Liver (tissue), 8 donors: ENCODE measurements at regions not wholly inside any gene's neighbourhood (a gene's known extent, or its start where the extent isn't known, plus 50 kb on each side); places are given as distances from the start of the nearest gene placed in this dataset.

Source experiments
- DNase-seq: peaks from one replicate; pipeline ENCODE4 v3.0.0-alpha.2; 2017; ENCODE audit warnings: low spot score
- H3K27ac ChIP-seq, 2 donors: one replicate each; pipeline ENCODE4 v1.7.0; 2013; ENCODE audit warnings: inconsistent platforms in 2 of 2, low read length in 2 of 2, control low read depth in 1 of 2, low read depth in 1 of 2, mild to moderate bottlenecking in 1 of 2
- H3K27me3 ChIP-seq, 4 donors: one replicate each; pipeline versions ENCODE4 v1.6.1 to v1.7.0; 2013; ENCODE audit warnings: low read length in 3 of 4, inconsistent platforms in 1 of 4, mild to moderate bottlenecking in 1 of 4, moderate library complexity in 1 of 4; ENCODE audit not compliant: control insufficient read depth in 4 of 4, insufficient read depth in 4 of 4
- H3K36me3 ChIP-seq, 4 donors: one replicate each; pipeline versions ENCODE4 v1.6.1 to v1.7.0; 2013; ENCODE audit warnings: low read length in 3 of 4, mild to moderate bottlenecking in 3 of 4, low read depth in 1 of 4, moderate library complexity in 1 of 4; ENCODE audit not compliant: control insufficient read depth in 4 of 4, insufficient read depth in 3 of 4
- H3K4me1 ChIP-seq, 4 donors: one replicate each; pipeline versions ENCODE4 v1.6.1 to v1.7.0; 2013; ENCODE audit warnings: low read length in 3 of 4, mild to moderate bottlenecking in 3 of 4, moderate library complexity in 1 of 4; ENCODE audit not compliant: control insufficient read depth in 4 of 4, insufficient read depth in 4 of 4
- H3K4me3 ChIP-seq, 3 donors: one replicate each; pipeline versions ENCODE4 v1.6.1 to v1.7.0; 2013; ENCODE audit warnings: low read length in 3 of 3, control low read depth in 1 of 3, low read depth in 1 of 3, mild to moderate bottlenecking in 1 of 3
- H3K9ac ChIP-seq, 2 donors: one replicate each; pipeline ENCODE4 v1.7.0; 2013; ENCODE audit warnings: low read length in 2 of 2, mild to moderate bottlenecking in 2 of 2, moderate library complexity in 2 of 2, control low read depth in 1 of 2, low read depth in 1 of 2
- H3K9me3 ChIP-seq, 4 donors: one replicate each; pipeline versions ENCODE4 v1.6.1 to v1.7.0; 2013; ENCODE audit warnings: low read length in 3 of 4; ENCODE audit not compliant: control insufficient read depth in 4 of 4
- ATF3 ChIP-seq: IDR thresholded peaks from 2 replicates; pipeline ENCODE4 v1.6.1; 2016; ENCODE audit warnings: antibody characterized with exemption
- CTCF ChIP-seq: fragments of 150-350 bp; IDR thresholded peaks from 2 replicates; pipeline ENCODE4 v1.5.1; 2017; ENCODE audit warnings: improper control_type of control experiment, low read depth, low read length; ENCODE audit not compliant: missing input control
- EGR1 ChIP-seq, 2 donors: IDR thresholded peaks; 2 replicates each; pipeline ENCODE4 v1.6.1; 2016 to 2018; ENCODE audit warnings: antibody characterized with exemption in 2 of 2, low read depth in 2 of 2
- FOXA1 ChIP-seq: IDR thresholded peaks from 2 replicates; pipeline ENCODE4 v1.6.1; 2016; ENCODE audit warnings: antibody characterized with exemption
- FOXA2 ChIP-seq: IDR thresholded peaks from 2 replicates; pipeline ENCODE4 v1.6.1; 2016; ENCODE audit warnings: antibody characterized with exemption
- GABPA ChIP-seq, 2 donors: IDR thresholded peaks in 1 of 2; conservative IDR thresholded peaks in 1 of 2; 2 replicates each; pipeline ENCODE4 v1.6.1; 2016; ENCODE audit warnings: antibody characterized with exemption in 2 of 2, mild to moderate bottlenecking in 1 of 2, moderate library complexity in 1 of 2
- HNF4A ChIP-seq, 2 donors: conservative IDR thresholded peaks; 2 replicates each; pipeline ENCODE4 v1.6.1; 2016; ENCODE audit warnings: antibody characterized with exemption in 2 of 2, mild to moderate bottlenecking in 2 of 2
- HNF4G ChIP-seq: IDR thresholded peaks from 2 replicates; pipeline ENCODE4 v1.6.1; 2016; ENCODE audit warnings: antibody characterized with exemption
- JUND ChIP-seq, 2 donors: IDR thresholded peaks; 2 replicates each; pipeline ENCODE4 v1.6.1; 2016; ENCODE audit warnings: antibody characterized with exemption in 2 of 2
- MAX ChIP-seq: IDR thresholded peaks from 2 replicates; pipeline ENCODE4 v1.6.1; 2016; ENCODE audit warnings: antibody characterized with exemption
- NR2F2 ChIP-seq: IDR thresholded peaks from 2 replicates; pipeline ENCODE4 v1.6.1; 2016; ENCODE audit warnings: antibody characterized with exemption
- RAD21 ChIP-seq, 2 donors: IDR thresholded peaks; 2 replicates each; pipeline ENCODE4 v1.6.1; 2016; ENCODE audit warnings: antibody characterized with exemption in 2 of 2, mild to moderate bottlenecking in 2 of 2
- REST ChIP-seq: IDR thresholded peaks from 2 replicates; pipeline ENCODE4 v1.6.1; 2016; ENCODE audit warnings: antibody characterized with exemption, mild to moderate bottlenecking
- RXRA ChIP-seq, 2 donors: IDR thresholded peaks; 2 replicates each; pipeline ENCODE4 v1.6.1; 2017 to 2018; ENCODE audit warnings: antibody characterized with exemption in 2 of 2, mild to moderate bottlenecking in 1 of 2
- SP1 ChIP-seq: IDR thresholded peaks from 2 replicates; pipeline ENCODE4 v1.6.1; 2018; ENCODE audit warnings: antibody characterized with exemption, mild to moderate bottlenecking
- TAF1 ChIP-seq: conservative IDR thresholded peaks from 2 replicates; pipeline ENCODE4 v1.6.1; 2016; ENCODE audit warnings: antibody characterized with exemption, mild to moderate bottlenecking
- YY1 ChIP-seq: IDR thresholded peaks from 2 replicates; pipeline ENCODE4 v1.6.1; 2016; ENCODE audit warnings: antibody characterized with exemption, mild to moderate bottlenecking
- ZBTB33 ChIP-seq: IDR thresholded peaks from 2 replicates; pipeline ENCODE4 v1.6.1; 2016; ENCODE audit warnings: antibody characterized with exemption
- WGBS: extraction: QIAGEN DNeasy Blood & Tissue Kit; methylation state at CpG from one replicate; pipeline ENCODE4 v1.1.7; 2013; 5-methylcytosine and 5-hydroxymethylcytosine counted together
- donor health status: healthy.
- donor health status: healthy.
- donor health status: healthy.
- donor health status: healthy.
- donor health status: healthy.

- Histone ChIP-seq H3K4me3 (no peak overlapping the region), H3K27me3 (no peaks in the 10 kb centered on the region), H3K9ac (no peak overlapping the region), H3K36me3 (no peaks in the 10 kb centered on the region), H3K9me3 (peaks cover 0 to 10% (median 0%) of the 10 kb centered on the region in 4 donors), H3K27ac (no peak overlapping the region), H3K4me1 (no peaks in the 10 kb centered on the region)
- no peak for DNase-seq
- WGBS: 96% methylated on average over 1 of the region's 1 CpG
- no peak for TF ChIP-seq ATF3
- TF ChIP-seq FOXA1: no peak
- TF ChIP-seq EGR1 (IDR thresholded peaks at IDR 0.05; ENCODE audit: low read depth in 2 of 2): no peak
- TF ChIP-seq RXRA (IDR thresholded peaks at IDR 0.05): no peak
- TF ChIP-seq YY1: no peak
These were observed 233.4 kb upstream of the THBS1 start for GRCh38 chr15:39347453-39347852.

DNA sequence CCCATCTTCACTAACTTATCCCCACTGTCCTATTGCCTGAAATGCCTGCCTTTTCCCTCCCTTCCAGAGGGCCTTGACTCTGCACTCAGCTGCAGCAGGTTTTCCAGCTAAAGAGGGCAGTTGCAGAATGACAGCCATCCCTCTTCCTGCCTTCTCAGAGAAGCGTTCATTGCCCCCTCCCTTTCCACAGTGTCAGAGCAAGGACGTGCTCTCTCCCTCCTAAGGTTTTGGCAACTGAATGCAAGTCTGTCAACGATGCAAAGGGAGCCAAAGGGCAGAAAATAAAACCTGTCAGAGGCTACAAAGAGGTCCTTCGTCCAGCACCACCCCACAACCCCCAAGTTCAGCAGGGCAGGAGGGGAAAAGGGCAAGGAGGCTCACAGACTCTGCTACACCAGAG, 230.1 kb upstream of the THBS1 start:
- WGBS: 58% methylated on average over 4 of the region's 4 CpGs
- H3K9ac ChIP-seq: no peak overlapping the region
- DNase-seq: no peak
- no peaks in the 10 kb centered on the region for H3K27me3 ChIP-seq
- TF ChIP-seq FOXA1 (no peak), YY1 (no peak), NR2F2 (no peak), SP1 (no peak), GABPA (IDR thresholded peaks at IDR 0.05 in 1 of 2, conservative IDR thresholded peaks at IDR 0.05 in 1 of 2) (no peak), ATF3 (no peak), EGR1 (IDR thresholded peaks at IDR 0.05; ENCODE audit: low read depth in 2 of 2) (no peak), TAF1 (no peak), JUND (IDR thresholded peaks at IDR 0.05) (no peak), CTCF (no peak), HNF4G (no peak), MAX (no peak), HNF4A (conservative IDR thresholded peaks at IDR 0.05) (no peak), ZBTB33 (no peak), RXRA (IDR thresholded peaks at IDR 0.05) (no peak), REST (no peak), FOXA2 (no peak), RAD21 (IDR thresholded peaks at IDR 0.05) (no peak)
- no peaks in the 10 kb centered on the region for H3K36me3 ChIP-seq
- H3K9me3 ChIP-seq: no peaks in the 10 kb centered on the region
- no peak overlapping the region for H3K27ac ChIP-seq
- H3K4me3 ChIP-seq: no peak overlapping the region
- H3K4me1 ChIP-seq: no peaks in the 10 kb centered on the region
